ENCODE measurements at regions not wholly inside any gene's neighbourhood (a gene's known extent, or its start where the extent isn't known, plus 50 kb on each side); places are given as distances from the start of the nearest gene placed in this dataset.
"Not testable (repeated sequence)": the region's sequence is repeated elsewhere in the genome, so short reads cannot be mapped to it uniquely, and the experiment has no call there.

- DNase-seq (ENCODE audit: low spot score) = not testable (repeated sequence)
Observed at GRCh38 chr9:2279138-2279537, 264.0 kb downstream of the SMARCA2 start.

GRCh38 chr9:2281031-2281802, 266.1 kb downstream of the SMARCA2 start:
- DNase-seq (ENCODE audit: low spot score) = no peak

- DNase-seq (ENCODE audit: low spot score) = no peak
Observed at GRCh38 chr9:2281803-2282185, 266.6 kb downstream of the SMARCA2 start.

GRCh38 chr9:2284770-2285169, 269.6 kb downstream of the SMARCA2 start:
- DNase-seq (ENCODE audit: low spot score) = no peak

GRCh38 chr9:2285416-2286332, 270.5 kb downstream of the SMARCA2 start:
- no peak for DNase-seq (ENCODE audit: low spot score)

GRCh38 chr9:2286333-2286705, 271.2 kb downstream of the SMARCA2 start:
- DNase-seq (ENCODE audit: low spot score) = no peak

- no peak for DNase-seq (ENCODE audit: low spot score)
Observed at GRCh38 chr9:2286825-2287455, 271.8 kb downstream of the SMARCA2 start.

GRCh38 chr9:2288309-2288708, 273.2 kb downstream of the SMARCA2 start:
- no peak for DNase-seq (ENCODE audit: low spot score)

GRCh38 chr9:2289263-2289662, 274.1 kb downstream of the SMARCA2 start:
- DNase-seq (ENCODE audit: low spot score) = no peak

- no peak for DNase-seq (ENCODE audit: low spot score)
Observed at GRCh38 chr9:2290382-2290781, 275.2 kb downstream of the SMARCA2 start.

- no peak for DNase-seq (ENCODE audit: low spot score)
Observed at GRCh38 chr9:2291980-2292704, 277.0 kb downstream of the SMARCA2 start.

- no peak for DNase-seq (ENCODE audit: low spot score)
Observed at GRCh38 chr9:2292733-2293132, 277.6 kb downstream of the SMARCA2 start.

- no peak for DNase-seq (ENCODE audit: low spot score)
Observed at GRCh38 chr9:2297771-2298170, 282.6 kb downstream of the SMARCA2 start.

- DNase-seq (ENCODE audit: low spot score) = no peak
Observed at GRCh38 chr9:2298217-2298616, 283.1 kb downstream of the SMARCA2 start.

- DNase-seq (ENCODE audit: low spot score) = no peak
Observed at GRCh38 chr9:2299156-2299842, 284.2 kb downstream of the SMARCA2 start.

GRCh38 chr9:2299843-2300205, 284.7 kb downstream of the SMARCA2 start:
- DNase-seq (ENCODE audit: low spot score) = no peak

- DNase-seq (ENCODE audit: low spot score) = no peak
Observed at GRCh38 chr9:2300325-2300724, 285.2 kb downstream of the SMARCA2 start.

GRCh38 chr9:2302606-2303005, 287.5 kb downstream of the SMARCA2 start:
- no peak for DNase-seq (ENCODE audit: low spot score)

GRCh38 chr9:2303056-2303455, 287.9 kb downstream of the SMARCA2 start:
- no peak for DNase-seq (ENCODE audit: low spot score)

- DNase-seq (ENCODE audit: low spot score) = no peak
Observed at GRCh38 chr9:2307480-2307879, 292.3 kb downstream of the SMARCA2 start.

- no peak for DNase-seq (ENCODE audit: low spot score)
Observed at GRCh38 chr9:2311920-2312319, 296.8 kb downstream of the SMARCA2 start.

- DNase-seq (ENCODE audit: low spot score) = no peak
Observed at GRCh38 chr9:2313512-2313911, 298.4 kb downstream of the SMARCA2 start.

All from COLO829 (cell line).